Activated T-helper 17 cell treated with anti-CD3 and anti-CD28 coated beads, Interleukin-2, amount 50 U/mL, for 72 hours (primary cell): ENCODE measurements at regions not wholly inside any gene's neighbourhood (a gene's known extent, or its start where the extent isn't known, plus 50 kb on each side); places are given as distances from the start of the nearest gene placed in this dataset.

Source experiments
- ATAC-seq: fragments of 150-1000 bp; cut with Tn5 transposase; replicated peaks from 2 replicates; pipeline ENCODE4 v1.10.0; 2021; ENCODE audit warnings: mild to moderate bottlenecking, moderate library complexity
- H3K27ac Mint-ChIP-seq: one replicate; pipeline ENCODE4 v1.8.0; 2022; ENCODE audit warnings: mixed read lengths
- H3K27me3 Mint-ChIP-seq: one replicate; pipeline ENCODE4 v1.8.0; 2022; ENCODE audit warnings: mixed read lengths
- H3K36me3 Mint-ChIP-seq: one replicate; pipeline ENCODE4 v1.8.0; 2022; ENCODE audit warnings: low read depth, mild to moderate bottlenecking, mixed read lengths
- H3K4me1 Mint-ChIP-seq: one replicate; pipeline ENCODE4 v1.8.0; 2022; ENCODE audit warnings: mixed read lengths
- H3K4me3 Mint-ChIP-seq: one replicate; pipeline ENCODE4 v1.8.0; 2022; ENCODE audit warnings: mild to moderate bottlenecking, mixed read lengths
- H3K9me3 Mint-ChIP-seq: one replicate; pipeline ENCODE4 v1.8.0; 2022; ENCODE audit warnings: mixed read lengths

DNA sequence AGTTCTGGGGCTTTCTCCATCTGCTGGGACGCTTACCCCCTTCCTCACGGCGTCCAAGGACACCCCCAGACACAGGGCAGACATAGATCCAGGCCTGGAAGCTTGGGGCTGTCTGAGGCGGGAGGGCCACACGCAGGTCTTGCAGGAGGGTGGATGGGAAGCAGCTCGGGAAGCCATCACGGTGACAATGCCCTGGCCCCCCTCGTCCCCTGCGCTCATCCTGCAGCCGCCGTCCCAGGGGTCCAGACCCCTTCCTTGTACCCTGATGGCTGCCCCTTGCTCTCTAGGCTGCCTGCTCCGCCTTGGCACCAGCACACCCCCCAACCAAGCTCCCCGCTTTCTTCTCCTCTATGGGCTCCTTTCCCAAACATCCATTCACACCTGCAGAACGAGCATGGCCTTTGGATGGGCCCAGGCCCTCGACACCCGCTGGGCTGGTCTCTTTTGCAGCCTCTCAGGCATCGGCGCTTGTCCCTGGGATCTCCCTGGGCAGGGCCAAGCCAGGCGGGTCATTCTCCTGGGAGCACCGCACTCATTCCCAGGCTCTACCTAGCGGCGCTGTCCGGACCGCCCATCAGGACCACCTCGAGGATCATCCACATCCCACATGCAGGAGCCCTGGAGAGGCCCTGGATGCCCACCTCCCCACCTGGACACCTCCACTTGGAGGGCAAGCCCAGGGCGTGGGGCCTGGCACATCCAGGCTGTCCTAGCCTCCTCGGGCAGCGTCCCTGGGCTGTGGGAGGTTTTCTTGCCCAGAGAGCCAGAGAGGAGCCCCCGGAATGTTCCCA is 274.9 kb downstream of the NDUFA10 start:
- Mint-ChIP-seq H3K9me3 (no peaks in the 10 kb centered on the region), H3K27ac (no peak overlapping the region), H3K4me3 (no peak overlapping the region), H3K36me3 (no peaks in the 10 kb centered on the region), H3K4me1 (no peaks in the 10 kb centered on the region), H3K27me3 (no peaks in the 10 kb centered on the region)
- no peak for ATAC-seq

DNA sequence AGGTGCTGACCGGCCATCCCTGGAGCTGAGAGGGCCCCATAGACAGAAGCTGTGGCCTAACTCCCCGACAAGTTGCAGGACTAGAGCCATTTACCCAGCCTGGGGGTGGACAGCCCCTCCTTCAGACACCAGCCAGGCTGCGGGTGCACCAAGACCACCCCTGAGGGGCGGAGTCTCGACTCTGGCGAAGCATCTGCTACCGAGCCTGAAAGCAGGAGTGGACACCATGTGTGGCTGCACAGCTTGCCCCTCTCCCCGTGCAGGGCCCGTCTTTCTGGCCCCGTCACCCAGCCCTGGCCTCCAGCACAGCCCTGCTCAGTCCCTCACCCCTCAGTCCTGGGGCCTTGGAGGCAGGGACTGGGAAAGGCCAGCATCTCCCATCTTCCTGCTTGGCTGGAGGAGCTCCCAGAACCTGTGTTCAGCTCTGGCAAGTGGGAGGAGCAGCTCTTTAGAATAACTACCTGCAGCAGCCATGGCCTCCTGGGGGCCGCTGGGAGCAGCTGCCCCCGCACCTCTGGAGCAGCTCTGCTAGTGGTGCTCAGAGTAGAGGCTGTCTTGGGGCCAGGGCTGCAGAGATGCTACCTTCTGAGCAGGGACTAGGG is 275.8 kb downstream of the NDUFA10 start:
- Mint-ChIP-seq H3K4me1 (no peaks in the 10 kb centered on the region), H3K36me3 (no peaks in the 10 kb centered on the region), H3K9me3 (no peaks in the 10 kb centered on the region), H3K4me3 (no peak overlapping the region), H3K27me3 (no peaks in the 10 kb centered on the region), H3K27ac (no peak overlapping the region)
- no peak for ATAC-seq

DNA sequence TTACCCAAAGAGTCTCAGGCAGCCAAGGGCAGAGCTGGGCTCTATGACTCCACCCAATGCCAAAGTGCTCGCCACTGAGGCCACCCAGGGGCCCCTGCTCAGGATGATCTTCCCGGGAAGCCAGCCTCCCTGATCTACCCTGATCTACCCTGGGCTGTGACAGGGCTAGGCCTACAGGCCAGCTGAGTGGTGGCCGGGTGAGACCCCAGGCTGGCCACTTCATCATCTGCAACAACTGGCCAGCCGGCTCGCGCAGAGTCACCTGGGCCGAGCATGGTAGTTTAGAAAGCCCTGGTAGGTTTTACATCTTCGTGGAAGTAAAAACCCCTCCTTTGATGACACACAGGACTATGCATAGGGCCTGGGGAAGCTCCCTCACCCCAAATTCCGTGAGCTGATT is 276.3 kb downstream of the NDUFA10 start:
- no peaks in the 10 kb centered on the region for H3K27me3 Mint-ChIP-seq
- H3K4me1 Mint-ChIP-seq, result no peaks in the 10 kb centered on the region
- no peak overlapping the region for H3K4me3 Mint-ChIP-seq
- no peak for ATAC-seq
- H3K9me3 Mint-ChIP-seq, result no peaks in the 10 kb centered on the region
- H3K27ac Mint-ChIP-seq, result no peak overlapping the region
- H3K36me3 Mint-ChIP-seq, result no peaks in the 10 kb centered on the region

DNA sequence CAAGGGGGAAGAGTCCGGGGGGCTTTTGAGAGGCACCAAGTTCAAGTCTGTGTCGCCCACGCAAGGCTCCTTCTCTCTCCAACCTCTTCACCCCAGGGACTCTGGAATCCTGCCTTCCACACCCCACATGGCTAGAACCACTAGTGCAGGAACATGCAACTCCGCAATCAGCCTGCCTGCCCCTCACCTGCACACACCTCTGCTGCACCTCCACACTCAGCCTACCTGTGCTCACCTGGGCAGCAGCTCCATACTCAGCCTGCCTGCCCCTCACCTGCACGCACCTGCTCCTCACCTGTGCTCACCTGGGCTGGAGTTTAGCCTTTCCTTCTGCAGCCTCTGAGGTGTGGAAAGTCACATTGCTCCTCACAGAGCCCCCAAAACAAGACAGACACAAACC is 277.4 kb downstream of the NDUFA10 start:
- Mint-ChIP-seq H3K4me1 (no peaks in the 10 kb centered on the region), H3K4me3 (no peak overlapping the region), H3K9me3 (no peaks in the 10 kb centered on the region), H3K27ac (peak overlapping the region; percentile 28), H3K36me3 (no peaks in the 10 kb centered on the region), H3K27me3 (no peaks in the 10 kb centered on the region)
- no peak for ATAC-seq

DNA sequence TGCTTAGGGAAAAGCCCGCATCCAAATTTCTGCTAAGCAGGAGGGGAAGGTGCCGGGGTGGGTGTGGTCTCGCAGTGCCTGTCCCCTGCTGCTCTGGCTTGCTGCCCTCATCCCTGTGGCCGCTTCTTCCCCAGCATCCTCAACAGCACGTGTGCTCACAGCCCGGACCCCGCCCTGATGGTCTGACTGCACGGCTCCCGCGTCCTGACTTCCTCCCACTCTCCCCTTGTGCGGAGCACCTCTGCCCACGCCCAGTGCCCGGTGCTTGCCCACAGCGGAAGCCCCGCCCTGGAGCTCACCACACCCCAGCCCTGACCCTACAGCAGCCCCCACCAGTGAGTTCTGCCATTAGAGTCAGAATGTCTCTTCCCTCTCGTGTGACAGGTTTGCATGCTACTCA is 277.9 kb downstream of the NDUFA10 start:
- H3K27ac Mint-ChIP-seq, result no peak overlapping the region
- H3K4me1 Mint-ChIP-seq, result no peaks in the 10 kb centered on the region
- no peak overlapping the region for H3K4me3 Mint-ChIP-seq
- no peaks in the 10 kb centered on the region for H3K27me3 Mint-ChIP-seq
- no peaks in the 10 kb centered on the region for H3K36me3 Mint-ChIP-seq
- H3K9me3 Mint-ChIP-seq, result no peaks in the 10 kb centered on the region
- no peak for ATAC-seq

DNA sequence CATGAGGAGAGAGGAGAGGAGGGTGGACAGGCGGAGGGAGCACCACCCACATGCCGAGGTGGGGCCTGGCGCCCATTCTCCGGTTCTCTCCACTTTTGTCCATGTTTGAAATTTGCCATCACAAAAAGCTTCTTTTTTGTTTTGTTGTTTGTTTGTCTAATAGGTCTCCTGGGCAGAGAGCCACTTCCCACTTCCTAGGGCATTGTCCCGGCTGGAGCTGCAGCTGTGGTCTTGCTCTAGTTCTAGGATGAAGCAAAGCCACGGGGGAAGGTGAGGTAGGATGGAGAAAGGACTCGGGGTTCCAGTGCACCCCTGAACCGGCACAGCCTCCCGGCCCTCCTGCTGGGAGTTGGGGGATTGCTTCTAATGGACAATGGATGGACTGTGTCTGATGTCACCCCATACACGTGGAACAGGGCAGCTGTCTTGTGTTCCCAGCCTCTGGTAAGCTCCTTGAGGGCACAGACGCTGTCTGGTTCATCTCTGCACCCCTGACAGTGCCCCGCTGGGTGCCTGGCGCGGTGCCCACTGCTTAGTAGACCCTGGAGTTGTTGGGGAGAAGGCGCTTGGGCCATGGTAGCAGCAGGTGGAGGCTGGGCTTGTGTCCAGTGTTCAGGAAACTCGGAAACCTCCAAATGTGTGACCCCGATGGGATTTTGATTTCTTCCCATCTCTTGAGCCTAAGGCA is 278.4 kb downstream of the NDUFA10 start:
- no peak overlapping the region for H3K27ac Mint-ChIP-seq
- no peaks in the 10 kb centered on the region for H3K36me3 Mint-ChIP-seq
- H3K4me1 Mint-ChIP-seq, result no peaks in the 10 kb centered on the region

DNA sequence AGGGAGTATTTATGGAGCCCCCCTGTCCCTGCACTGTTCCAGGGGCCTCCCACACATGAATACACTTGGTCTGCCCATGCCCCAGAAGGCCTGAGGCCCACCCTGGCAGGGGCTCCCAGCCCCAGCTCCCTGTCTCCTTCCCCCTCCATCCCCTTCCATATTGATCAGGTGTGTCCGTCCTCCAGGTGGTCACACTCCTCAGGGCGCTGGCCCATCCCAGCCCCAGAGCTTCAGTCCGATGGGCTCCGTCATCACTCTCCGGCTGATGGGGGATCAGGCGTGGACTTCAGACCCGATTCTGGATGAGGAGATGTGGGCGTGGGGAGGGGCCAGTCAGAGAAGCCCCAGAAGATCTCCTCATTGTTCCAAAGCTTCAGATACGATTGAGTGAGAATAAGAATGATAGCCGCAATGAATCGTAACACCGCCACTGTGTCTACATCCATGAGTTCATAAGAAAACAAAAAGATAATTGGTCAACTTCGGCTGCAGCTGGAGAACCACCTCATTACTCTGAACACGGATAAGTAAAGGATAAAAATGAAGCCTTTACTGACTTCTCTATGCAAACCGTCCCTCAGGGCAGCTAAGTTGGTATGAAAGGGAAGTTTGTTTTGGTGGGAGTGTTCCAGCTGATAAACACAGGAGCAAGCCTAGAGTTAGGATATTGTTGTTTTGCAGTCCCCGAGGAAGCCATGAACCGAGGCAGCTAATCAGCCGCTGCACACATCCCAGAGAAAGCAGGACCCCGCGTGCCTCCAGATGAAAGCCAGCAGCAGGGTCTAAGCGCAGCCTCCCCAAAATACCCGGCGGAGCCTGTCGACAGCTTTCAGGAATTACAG is 279.5 kb downstream of the NDUFA10 start:
- no peak overlapping the region for H3K27ac Mint-ChIP-seq
- ATAC-seq, result no peak
- no peaks in the 10 kb centered on the region for H3K4me1 Mint-ChIP-seq
- H3K4me3 Mint-ChIP-seq, result no peak overlapping the region
- H3K9me3 Mint-ChIP-seq, result no peaks in the 10 kb centered on the region
- no peaks in the 10 kb centered on the region for H3K27me3 Mint-ChIP-seq
- no peaks in the 10 kb centered on the region for H3K36me3 Mint-ChIP-seq

More for the DNA sequence above, 278.4 kb downstream of the NDUFA10 start:
- H3K27me3 Mint-ChIP-seq, result no peaks in the 10 kb centered on the region
- no peaks in the 10 kb centered on the region for H3K9me3 Mint-ChIP-seq
- H3K4me3 Mint-ChIP-seq, result no peak overlapping the region
- ATAC-seq, result no peak

DNA sequence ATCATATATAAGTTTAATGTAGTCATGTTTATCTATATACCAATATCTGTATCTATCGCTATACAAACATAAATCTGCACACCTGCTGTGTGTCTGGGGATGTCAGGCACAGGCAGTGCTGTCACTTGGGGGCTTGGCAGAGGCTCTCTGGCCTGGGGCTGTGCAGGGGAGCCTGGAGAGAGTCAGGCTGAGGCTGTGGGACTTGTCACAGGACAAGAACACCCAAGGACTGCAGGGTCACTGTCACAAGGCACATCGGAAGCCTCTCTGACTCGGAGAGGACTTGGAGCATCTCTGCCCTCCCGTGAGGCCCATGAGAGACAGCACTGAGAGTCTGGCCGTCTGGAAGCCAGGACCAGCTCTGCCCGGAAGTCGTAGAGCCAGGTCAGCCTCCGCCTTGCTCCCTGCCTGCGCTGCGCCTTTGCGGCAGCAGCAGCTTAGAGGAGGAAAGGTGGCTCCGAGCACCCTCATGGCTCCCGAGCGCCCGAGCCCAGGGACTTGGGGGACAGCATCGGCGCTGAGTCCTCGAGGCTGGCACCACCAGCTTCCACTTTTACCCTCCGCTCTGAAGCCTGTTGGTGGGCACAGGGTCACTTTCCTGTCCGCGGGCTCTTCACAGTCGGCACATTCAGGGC is 280.3 kb downstream of the NDUFA10 start:
- no peaks in the 10 kb centered on the region for H3K27me3 Mint-ChIP-seq
- no peak overlapping the region for H3K4me3 Mint-ChIP-seq
- no peak for ATAC-seq
- H3K36me3 Mint-ChIP-seq, result no peaks in the 10 kb centered on the region
- no peak overlapping the region for H3K27ac Mint-ChIP-seq
- no peaks in the 10 kb centered on the region for H3K9me3 Mint-ChIP-seq
- no peaks in the 10 kb centered on the region for H3K4me1 Mint-ChIP-seq

DNA sequence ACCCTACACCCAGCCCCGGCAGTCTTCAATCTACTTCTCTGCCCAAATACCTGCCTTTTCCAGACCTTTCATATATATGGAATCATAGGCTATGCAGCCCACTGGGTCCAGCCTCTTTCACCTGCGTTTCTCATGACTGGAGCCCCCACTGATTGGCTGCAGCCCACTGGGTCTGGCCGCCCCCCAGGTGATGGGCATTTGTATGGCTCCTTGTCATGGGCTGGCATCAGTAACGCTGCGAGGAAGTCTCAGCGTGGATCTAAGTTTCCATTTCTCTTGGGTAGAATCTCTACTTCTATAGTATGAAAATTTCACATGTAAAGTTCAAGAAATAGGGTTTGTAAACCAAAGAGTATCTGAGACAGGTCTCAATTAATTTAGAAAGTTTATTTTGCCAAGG is 281.9 kb downstream of the NDUFA10 start:
- Mint-ChIP-seq H3K27ac (no peak overlapping the region), H3K4me1 (no peaks in the 10 kb centered on the region), H3K36me3 (no peaks in the 10 kb centered on the region), H3K4me3 (no peak overlapping the region), H3K9me3 (no peaks in the 10 kb centered on the region), H3K27me3 (no peaks in the 10 kb centered on the region)
- ATAC-seq, result no peak

DNA sequence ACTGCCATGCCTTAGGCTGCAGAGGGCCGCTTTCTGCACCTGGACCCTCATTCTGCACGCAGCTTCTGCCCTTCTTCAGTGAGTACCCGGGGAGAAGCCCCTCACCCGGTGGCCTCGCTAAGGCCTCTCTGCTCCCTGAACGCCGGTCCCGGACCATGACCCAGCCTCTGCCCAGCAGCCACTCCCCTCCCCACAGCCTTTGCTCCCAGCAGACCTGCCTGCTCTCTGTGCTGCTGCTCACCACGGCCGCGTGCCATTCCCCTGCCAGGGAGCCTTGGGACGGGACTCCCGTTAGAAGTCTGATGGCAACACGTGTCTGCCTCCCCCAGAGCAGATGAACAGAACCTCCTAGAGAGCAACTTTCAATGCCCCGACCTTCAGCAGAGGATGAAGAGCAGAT is 282.8 kb downstream of the NDUFA10 start:
- H3K4me1 Mint-ChIP-seq, result no peaks in the 10 kb centered on the region
- H3K27me3 Mint-ChIP-seq, result no peaks in the 10 kb centered on the region
- no peak for ATAC-seq
- no peaks in the 10 kb centered on the region for H3K9me3 Mint-ChIP-seq
- no peak overlapping the region for H3K27ac Mint-ChIP-seq
- H3K36me3 Mint-ChIP-seq, result no peaks in the 10 kb centered on the region
- H3K4me3 Mint-ChIP-seq, result no peak overlapping the region

DNA sequence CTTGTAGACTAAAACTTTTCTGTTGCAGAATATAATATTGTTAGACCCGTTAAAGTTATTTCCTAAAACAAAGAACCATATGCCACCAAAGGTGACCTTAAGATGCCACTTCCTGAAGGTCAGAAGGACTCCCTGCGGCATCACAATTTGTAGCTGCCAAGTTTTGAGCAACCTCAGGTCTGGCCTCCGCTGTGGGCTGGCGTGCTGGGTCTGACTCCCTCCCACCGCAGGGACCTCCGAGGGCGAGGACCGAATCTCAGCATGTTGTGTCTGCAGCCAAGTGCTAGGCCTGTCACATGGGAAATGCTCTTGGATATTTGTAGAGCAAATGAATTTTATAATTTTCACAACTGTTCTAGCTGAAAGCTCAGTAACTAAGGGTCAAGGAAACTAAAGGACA is 285.9 kb downstream of the NDUFA10 start:
- Mint-ChIP-seq H3K36me3 (no peaks in the 10 kb centered on the region), H3K4me3 (no peak overlapping the region), H3K27ac (no peak overlapping the region), H3K9me3 (peaks cover 1% of the 10 kb centered on the region), H3K27me3 (no peaks in the 10 kb centered on the region), H3K4me1 (no peaks in the 10 kb centered on the region)
- ATAC-seq, result no peak

DNA sequence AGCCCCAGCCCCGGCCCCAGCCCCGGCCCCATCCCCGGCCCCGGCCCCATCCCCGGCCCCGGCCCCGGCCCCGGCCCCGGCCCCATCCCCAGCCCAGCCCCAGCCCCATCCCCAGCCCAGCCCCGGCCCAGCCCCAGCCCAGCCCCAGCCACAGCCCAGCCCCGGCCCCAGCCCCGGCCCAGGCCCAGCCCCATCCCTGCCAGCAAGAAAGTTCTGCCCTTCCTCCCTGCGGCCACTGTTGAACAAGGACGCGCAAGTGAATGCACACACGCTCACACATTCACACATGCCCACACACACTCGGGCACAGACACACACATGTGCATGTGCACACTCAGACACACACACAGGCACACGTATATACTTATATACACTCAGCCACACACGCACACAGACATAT is 287.0 kb downstream of the NDUFA10 start:
- H3K4me3 Mint-ChIP-seq, result no peak overlapping the region
- no peak overlapping the region for H3K27ac Mint-ChIP-seq
- no peaks in the 10 kb centered on the region for H3K4me1 Mint-ChIP-seq
- no peaks in the 10 kb centered on the region for H3K27me3 Mint-ChIP-seq
- ATAC-seq, result no peak
- peaks cover 3% of the 10 kb centered on the region for H3K9me3 Mint-ChIP-seq
- no peaks in the 10 kb centered on the region for H3K36me3 Mint-ChIP-seq

DNA sequence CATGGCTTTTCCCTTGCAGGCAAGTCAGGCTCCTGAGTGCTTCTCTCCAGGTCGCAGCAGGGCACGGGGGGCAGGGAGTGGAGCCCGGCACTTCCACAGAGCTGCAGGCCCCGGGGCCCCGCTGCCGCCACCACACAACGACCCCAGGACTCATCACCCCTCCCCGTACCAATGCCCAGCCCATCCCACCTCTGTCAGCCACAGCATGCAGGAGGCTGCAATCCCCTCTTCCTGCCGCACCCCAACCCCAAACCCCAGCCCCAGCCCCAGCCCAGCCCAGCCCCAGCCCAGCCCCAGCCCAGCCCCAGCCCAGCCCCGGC is 288.0 kb downstream of the NDUFA10 start:
- no peak overlapping the region for H3K4me3 Mint-ChIP-seq

DNA sequence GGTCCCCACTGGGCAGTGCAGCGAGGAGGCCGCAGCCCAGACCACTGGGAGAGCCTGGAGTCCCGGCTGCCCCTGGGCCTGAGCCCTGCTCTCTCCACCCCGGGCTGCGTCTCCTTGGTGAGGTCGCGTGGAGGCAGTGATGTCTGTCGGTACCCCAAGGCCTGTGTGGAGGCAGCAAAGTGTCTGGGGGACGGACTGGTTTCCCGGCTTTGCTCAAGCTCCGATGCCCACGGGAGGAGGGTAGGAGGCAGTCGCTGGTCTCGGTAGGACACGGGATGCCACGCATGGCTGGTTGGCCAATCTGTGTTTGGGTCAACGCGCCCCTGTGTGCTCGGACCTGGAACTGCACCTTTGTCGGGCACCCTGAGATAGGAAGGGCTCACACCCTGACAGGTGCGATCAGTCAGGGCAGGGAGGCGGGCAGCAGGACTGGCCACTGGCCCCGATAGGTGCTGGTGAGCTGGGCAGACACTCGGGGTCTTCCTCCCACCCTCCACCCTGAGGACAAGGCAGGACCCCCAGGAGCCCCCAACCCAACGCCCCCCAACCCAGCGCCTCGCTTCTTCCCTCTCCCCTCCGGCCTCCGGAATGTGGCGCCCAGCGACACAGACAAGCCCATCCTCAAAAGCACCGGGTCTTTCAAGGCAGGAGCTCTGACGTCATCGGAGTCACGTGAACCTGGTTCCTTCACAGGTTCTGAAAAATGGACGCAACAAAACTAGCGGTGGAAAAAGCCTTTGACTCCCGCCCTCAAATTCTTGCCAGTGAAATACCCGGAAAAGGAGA is 288.6 kb downstream of the NDUFA10 start:
- Mint-ChIP-seq H3K9me3 (peaks cover 3% of the 10 kb centered on the region), H3K27me3 (no peaks in the 10 kb centered on the region), H3K4me3 (no peak overlapping the region), H3K36me3 (no peaks in the 10 kb centered on the region), H3K4me1 (no peaks in the 10 kb centered on the region), H3K27ac (no peak overlapping the region)
- ATAC-seq, result no peak

More for the DNA sequence above, 288.0 kb downstream of the NDUFA10 start:
- Mint-ChIP-seq H3K9me3 (peaks cover 3% of the 10 kb centered on the region), H3K4me1 (no peaks in the 10 kb centered on the region), H3K36me3 (no peaks in the 10 kb centered on the region), H3K27ac (no peak overlapping the region), H3K27me3 (no peaks in the 10 kb centered on the region)
- ATAC-seq, result no peak
